Medulla oblongata (tissue), 1 donor: ENCODE measurements at regions not wholly inside any gene's neighbourhood (a gene's known extent, or its start where the extent isn't known, plus 50 kb on each side); places are given as distances from the start of the nearest gene placed in this dataset.
"Not testable (repeated sequence)": the region's sequence is repeated elsewhere in the genome, so short reads cannot be mapped to it uniquely, and the experiment has no call there.

Experiments used
- DNase-seq: peaks from one replicate; pipeline ENCODE4 v3.0.0-alpha.2; 2015; ENCODE audit errors: extremely low spot score

DNA sequence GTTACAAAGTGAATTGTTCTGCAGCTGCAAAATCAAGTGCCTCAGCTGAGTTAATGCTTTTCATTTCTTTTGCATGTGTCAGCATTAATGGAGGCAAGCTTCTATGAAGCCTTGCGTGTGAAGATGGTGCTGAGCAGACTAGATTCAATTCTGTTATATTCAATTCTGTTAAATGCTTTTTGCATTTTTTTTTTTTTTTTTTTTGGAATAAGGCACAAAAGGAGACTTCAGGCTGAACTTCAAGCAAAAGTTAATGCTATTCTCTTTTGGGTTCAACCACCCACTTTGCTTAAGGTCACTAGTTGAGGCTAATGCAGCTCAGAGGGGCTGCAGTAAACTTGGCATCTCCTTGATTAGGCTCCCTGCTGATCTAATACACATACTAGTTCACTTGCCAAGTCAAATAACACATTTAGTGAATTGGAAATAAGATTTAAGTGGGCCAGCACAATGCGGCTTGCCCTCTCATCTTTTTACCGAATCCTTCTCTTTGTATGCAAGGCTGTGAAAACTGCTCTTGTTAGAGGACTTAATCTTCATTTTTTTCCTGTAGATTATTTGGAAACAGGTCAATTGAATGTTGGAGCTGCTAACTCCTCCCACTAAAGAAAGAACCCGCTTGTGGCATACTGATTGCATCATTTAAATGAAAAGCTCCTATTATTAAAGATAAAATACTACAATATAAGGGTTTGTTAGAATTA is 1020.2 kb downstream of the NR2F1-AS1 start:
- DNase-seq, result no peak

DNA sequence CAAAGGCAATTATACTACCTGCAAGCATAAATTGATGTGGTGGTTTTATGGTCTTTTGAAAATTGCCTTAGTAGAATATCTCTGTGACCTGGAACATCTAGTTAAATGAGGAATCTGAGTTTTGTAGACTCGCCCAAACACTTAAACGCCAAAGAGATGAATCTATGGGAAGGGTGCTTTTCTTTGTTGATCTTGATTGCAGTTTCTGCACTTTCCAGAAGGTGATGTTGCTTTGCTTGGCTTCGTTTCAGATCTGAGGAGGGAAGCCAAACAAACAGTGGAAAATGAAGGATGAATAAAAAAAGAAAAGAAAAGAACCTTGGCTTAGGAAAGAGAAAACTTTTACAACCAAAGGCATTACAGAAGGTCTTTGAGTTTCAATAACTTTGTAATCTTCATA is 1021.2 kb downstream of the NR2F1-AS1 start:
- DNase-seq, result no peak

DNA sequence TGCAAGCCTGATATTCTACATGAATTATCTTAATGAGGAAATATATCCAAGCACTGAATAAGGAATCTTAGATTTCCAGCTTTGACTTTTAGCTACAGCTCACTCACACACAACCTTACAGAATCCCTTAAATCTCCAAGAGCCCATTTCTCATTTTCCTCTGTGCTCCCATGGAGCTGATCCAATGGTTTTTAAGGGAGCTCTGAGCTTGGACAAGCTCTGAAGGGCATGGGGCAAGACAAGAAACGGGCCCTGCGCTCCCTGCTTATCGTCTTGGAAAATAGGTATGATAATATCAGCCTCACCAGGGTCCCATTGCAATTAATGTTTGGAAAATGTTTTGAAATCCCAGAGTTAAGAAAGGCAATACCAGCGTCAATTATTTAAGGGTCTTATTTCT is 1021.7 kb downstream of the NR2F1-AS1 start:
- DNase-seq, result no peak

DNA sequence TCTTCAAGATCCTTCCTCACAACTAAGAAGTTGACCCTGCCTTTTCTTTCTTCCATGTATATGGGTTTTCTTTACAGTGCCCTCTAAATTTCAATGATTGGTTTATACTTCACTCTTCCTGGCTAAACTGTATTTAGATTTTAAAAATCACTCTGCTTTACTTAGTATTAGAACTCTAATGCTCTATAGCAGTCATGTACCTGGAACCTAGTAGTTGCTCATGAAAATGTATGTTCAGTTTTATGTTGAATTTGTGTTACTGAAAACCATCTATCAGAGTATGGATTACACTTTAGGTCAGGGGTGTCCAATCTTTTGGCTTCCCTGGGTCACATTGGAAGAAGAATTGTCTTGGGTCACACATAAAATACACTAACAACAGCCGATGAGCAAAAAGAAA is 1024.3 kb downstream of the NR2F1-AS1 start:
- no peak for DNase-seq

DNA sequence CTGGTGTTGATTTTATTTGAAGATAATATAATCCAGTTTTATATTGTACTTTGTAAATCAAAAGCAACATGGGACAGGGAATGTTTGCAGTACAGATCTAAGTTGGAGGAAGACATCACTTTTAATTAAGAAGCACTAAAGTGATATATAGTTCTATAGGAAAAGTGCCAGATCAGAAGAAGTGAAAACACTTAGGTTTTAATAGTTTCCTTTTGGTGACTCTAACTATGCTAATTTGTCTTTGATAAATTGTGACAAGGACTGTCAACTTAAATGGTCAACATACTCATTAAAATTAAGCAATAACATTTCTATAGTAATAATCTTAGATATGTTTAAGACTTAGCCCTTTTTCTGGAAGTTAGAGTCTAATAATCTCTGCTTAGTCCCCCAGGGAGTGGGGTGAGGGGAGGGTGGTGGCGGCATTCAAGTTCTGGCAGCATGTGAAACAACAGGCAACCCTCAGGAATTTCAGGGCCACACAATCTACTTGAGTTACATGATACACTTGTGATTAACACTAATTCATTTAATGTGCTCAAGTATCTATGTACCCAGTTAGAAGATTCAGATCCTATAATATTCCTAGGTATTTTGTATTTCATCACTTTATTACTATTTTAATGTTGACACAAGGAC is 1026.5 kb downstream of the NR2F1-AS1 start:
- no peak for DNase-seq

DNA sequence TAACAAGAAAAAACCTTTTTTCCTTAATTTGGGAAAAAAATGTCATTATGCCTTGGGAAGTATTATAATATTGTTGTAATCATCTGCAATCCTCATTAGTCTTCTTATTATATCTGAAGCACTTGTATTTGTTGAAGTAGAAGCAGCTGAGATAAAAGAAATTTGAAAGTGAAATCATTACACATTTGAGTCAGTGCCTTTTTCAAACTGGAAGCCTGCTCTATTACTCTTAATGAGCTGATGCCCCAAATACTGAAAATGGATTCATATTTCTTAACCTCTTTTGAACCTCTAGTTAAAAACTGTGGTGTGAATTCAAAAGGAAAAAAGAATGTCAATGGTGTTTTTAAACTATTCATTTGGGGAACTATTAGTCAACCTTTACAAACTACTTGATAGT is 1027.7 kb downstream of the NR2F1-AS1 start:
- no peak for DNase-seq

DNA sequence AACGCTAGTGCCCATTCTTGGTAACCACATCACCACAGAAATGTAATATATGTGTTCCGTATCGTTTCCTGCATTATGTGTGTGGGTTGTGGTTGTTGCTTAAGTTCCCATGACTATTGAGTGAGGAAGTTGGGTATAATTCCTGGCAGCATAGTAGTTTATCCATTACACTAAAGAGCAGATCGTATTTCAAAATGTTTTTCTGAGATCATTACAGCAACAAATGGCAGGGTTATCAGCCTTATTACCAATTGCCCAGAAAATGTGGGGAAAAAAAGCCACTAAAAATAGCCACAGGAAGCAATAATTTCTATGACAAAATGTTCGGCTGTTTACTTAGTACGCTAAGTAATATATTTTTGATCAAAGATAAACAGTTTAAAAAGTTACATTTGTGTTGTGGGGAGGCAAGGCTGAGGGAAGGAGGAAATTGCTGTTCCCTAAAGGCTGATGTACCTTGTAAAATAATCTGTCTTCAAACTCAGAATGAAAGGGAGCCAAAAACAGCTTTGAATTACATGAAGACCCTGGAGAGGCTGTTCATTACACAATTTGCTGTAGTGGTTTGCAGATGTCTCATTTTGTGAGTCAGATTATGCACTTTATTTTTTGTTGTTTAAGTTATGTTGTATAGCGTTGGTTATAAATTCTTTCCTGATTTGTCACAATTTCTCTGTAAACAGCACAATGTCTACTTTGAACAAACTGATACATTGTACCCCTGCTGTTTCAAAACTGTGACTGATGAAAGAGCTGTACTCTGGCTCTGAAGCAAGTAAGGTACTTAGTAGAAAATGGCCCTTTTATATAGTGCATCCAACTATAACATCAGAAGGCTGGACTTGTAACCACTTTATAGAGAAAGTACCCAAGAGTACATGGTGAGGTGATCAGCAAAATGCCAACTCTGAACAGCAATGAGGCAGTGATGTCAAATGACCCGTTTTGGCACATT is 1028.5 kb downstream of the NR2F1-AS1 start:
- DNase-seq, result no peak

DNA sequence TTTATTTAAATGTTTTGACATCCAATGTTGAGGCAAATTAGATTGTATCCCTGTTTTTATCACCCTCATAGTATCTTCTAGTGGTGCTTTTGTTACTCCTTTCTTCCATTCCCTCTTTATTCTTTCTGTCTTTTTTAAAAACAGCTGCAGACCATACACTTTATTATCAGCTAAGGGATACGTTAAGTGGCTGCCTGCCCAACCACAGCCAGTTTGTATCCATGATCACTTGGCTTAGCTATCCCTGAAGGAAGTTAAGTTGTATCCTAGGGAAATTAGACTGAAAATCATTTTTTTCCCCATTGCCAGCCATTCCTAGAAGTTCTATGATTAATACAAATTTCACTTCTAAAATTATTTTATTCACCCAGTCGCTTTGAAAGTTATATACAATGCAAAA is 1032.7 kb downstream of the NR2F1-AS1 start:
- no peak for DNase-seq

DNA sequence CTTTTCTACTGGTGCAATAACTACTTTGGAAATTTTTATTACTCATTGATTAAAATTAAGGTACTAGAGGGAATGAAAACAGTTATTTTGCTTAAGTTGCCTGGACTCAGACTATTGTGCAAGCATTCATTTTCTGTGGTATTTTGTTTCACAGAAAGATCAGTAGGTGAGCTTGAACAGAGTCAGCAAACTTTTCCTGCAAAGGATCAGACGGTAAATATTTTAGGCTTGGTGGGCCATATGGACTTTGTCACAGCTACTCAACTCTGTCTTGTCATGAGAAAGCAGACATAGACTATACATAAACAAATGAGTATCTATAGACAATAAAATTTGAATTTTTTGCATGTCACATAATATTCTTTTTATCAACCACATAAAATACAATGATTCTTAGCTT is 1036.4 kb downstream of the NR2F1-AS1 start:
- DNase-seq, result no peak

DNA sequence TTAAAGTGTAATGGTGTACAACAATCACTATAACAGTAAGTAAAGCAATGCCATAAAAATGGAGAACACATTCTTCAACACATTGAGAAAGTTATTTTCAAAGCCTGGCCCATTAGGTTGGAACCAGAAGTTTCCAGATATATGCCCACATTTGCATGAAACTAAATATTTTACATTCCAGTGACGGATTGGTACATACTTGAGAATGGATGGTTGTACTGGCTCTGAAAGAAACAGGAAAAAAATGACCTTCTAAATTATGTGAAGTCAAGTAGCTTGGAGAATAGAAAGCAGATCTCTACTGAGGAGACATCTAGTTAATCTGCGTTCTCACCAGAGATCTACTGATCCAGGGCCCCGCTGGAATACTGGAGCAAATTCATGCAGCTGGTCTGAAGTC is 1037.0 kb downstream of the NR2F1-AS1 start:
- DNase-seq, result no peak

DNA sequence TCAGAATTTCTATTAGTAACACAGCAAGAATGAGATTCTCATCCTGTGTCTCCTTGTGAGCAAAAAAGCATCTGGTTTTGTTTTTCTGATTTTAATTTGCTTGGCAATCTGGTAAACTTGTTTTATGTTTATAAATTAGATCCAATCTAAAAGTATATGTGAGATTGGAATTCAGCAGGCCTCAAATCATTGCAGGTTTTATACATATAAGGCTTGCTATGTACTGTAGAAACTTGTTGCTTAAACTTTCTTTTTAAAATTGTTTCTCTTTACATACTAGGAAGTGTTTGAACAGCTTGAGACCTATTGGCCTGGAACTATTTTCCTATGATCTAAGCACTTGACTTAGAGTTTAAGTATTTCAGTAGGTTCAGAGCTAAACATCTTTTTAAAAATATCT is 1037.8 kb downstream of the NR2F1-AS1 start:
- no peak for DNase-seq

DNA sequence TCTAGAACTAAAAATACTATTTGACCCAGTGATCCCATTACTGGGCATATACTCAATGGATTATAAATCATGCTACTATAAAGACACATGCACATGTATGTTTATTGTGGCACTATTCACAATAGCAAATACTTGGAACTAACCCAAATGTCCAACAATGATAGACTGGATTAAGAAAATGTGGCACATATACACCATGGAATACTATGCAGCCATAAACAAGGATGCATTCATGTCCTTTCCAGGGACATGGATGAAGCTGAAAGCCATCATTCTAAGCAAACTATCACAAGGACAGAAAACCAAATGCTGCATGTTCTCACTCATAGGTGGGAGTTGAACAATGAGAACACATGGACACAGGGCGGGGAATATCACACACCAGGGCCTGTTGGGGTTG is 1039.0 kb downstream of the NR2F1-AS1 start:
- not testable (repeated sequence) for DNase-seq

DNA sequence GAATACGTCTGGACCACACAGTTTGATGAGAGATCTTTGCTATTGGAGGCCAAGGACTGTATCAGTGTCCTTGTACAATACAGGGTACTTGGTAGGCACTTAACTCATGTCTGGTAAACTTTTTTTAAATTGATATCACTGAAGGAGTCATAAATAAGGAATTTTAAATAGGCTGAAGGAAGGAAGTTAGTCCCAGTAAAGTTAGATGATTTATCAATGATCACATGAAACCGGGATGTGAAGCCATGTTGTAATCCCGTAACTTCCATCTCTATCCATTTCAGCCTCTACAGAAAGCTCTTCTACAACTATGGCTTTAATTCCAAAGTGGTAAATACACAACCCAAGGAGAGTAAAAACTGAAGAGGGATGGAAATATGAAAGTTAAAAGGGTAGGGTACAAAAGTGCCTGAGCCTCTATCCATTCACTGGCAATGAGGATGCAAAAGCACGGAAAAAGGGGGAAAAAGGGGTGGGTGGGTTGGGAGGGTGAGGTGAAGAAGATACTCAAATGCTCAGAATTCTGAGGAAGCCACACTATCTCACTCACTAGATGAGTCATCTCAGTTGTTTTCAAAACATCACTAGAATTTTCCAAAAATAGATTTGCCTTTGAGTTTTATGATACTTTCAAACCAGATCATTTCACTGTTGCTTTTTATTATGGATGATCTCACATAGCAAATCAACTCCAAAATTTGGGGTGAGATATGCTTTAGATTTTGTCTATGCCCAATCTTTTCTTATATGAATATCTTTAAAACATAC is 1053.5 kb downstream of the NR2F1-AS1 start:
- DNase-seq, result no peak

DNA sequence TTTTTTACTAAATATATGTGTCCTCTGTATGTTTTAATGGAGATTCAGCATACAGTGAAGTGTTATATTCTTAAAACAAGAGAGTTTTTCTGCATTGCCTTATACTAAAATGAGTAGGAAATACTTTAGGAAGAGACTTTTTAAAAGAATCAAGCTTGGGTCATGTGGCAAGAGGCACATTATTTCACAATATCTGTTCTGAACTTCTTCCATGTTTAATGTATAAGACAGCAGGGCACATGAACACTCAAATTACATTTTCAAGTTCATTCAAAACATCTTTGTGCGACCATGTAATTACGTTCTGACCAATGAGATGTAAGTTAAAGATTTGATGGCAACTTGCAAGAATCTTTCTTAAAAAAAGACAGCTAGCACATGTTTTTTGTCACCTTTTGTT is 1055.9 kb downstream of the NR2F1-AS1 start:
- DNase-seq, result no peak

DNA sequence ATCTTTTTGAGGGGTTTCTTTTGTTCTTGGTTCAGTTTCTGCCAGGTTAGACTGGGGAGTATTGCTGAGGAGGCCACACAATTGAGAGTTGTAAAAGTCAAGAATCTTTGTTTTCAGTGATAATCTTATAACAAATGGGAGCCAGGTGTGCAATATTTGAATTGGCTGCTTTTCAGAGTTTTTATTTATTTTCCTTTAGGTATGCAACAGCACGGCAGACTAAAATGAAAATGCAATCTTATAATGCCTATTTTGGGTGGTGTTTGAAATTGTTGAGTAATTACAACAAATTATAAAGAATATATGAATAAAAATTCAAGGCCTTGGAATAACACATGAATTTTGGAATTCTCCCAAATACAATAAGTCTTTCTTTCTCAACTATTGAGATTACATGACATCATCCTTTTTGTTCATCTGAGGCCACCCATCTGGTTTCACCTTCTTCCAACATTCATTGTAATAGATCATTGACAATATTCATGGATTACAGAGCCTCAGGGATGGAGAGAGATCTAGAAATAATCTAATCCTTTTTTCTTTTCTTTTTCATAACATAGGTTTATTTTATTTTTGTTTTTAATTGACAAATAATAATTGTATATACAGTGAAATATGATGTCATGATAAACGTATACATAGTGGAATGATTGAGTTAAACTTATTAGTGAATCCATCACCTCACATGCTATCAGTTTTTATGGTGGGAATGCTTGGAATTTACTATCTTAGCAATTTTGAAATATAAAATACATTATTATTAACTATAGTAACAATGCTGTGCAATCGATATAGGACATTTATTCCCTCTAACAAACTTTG is 1061.0 kb downstream of the NR2F1-AS1 start:
- DNase-seq, result no peak

DNA sequence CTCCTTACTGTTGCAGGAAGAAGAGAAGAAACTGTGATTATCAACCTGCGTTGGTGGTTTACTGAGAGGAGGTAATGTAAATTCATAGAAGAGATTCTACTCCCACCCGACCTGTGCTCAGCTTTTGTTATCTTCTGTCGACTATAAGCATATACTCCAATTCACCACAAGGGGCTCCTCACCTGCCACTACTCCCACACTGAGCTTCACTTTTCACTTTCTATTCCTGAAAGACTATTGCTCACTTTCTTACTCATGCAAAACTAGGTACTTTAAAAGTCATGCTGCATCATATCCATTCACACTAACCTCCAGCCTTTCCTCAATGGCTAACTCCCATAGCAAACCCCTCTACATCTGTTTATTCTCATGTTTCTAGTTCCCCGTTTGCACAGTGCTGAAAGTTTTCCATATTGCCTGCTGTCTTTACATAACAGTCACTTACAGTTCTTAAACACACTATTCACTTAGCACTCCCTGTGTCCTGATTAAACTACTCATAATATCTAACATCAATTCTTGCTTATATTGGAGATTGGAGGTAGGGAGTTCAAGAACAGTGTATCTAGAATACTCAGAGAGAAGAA is 1062.6 kb downstream of the NR2F1-AS1 start:
- peak; percentile 10 for DNase-seq

DNA sequence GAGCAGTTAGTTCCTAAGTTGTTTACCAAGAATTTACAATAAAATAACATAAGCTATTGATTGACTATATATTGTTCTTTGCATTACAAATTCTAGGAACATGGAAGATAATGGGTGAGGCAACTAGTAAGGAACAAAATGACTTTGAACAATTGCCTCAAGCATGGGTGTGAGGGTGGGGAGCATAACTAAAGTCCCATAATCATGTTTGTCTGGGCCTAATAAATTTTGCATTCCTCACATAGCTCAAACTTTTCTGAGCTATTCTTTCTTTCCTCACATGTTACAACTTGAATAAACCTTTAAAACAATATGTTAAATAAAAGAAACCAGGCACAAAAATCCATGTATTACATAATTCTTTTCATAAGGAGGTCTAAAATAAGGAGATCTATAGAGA is 1066.1 kb downstream of the NR2F1-AS1 start:
- no peak for DNase-seq

DNA sequence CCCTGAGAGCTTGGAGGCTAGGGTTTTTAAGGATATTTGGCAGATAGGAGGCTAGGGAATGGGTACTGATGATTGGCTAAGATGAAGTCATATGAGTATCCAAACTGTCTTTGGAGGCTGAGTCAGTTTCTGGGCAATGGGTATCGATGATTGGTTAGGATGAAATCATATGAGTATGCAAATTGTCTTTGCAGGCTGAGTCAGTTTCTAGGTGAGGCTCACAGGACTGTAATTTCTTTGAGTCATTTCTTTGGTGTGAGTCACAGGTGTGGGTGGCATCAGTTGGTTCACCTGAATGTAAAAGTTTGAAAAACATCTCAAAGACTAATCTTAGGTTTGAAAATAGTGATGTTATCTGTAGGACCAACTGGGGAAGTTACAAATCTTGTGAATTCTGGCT is 1068.0 kb downstream of the NR2F1-AS1 start:
- no peak for DNase-seq

DNA sequence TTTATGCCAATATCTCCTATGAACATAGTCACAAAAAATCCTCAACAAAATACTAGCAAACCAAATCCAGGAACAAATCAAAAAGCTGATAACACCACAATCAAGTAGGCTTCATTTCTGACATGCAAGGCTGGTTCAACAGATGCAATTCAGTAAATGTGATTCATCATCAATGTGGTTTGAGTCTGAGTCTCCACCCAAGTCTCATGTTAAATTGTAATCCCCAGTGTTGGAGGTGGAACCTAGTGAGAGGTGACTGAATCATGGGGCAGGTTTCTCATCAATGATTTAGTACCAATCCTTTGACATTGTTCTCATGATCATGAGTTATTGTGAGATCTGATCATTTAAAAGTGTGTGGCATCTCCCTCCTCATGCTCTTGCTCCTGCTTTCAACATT is 1072.7 kb downstream of the NR2F1-AS1 start:
- DNase-seq, result no peak

DNA sequence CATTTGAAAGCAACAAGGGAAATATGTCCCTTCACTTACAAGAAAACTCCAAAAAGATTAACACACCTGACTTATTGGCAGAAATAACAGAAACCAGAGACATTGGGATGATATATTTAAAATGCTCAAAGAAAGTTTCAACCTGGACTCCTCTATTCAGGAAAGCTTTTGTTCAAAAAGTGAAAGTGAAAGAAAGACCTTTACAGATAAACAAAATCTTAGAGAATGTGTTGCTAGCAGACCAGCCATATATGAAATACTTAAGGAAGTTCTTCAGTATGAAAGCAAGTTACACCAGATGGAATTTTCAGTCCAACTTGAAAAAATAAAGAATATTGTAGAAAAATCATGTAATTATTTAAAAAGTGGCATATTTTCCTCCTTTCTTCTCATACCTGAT is 1075.1 kb downstream of the NR2F1-AS1 start:
- no peak for DNase-seq

DNA sequence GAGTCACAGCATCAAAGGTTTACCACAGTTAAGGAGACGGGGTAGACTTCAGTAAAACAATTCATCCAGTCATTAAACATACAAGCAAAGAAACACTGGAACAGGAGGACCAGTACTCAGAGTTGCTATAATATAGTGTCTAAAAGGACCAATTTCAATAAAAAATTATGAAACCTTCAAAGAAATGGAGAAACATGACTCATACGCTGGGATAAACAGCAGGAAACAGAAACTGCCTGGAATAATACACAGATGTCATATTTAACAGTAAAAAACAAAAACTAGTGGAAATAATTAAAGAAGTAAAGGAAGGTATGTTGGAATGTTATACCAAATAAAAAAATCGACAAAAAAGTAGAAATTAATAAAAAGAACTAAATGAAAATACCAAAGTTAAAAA is 1075.9 kb downstream of the NR2F1-AS1 start:
- DNase-seq, result no peak
